Activated CD8-positive, alpha-beta T cell treated with anti-CD3 and anti-CD28 coated beads for 36 hours (primary cell): ENCODE measurements at regions not wholly inside any gene's neighbourhood (a gene's known extent, or its start where the extent isn't known, plus 50 kb on each side); places are given as distances from the start of the nearest gene placed in this dataset.
"Not testable (repeated sequence)": the region's sequence is repeated elsewhere in the genome, so short reads cannot be mapped to it uniquely, and the experiment has no call there.

Experiments used
- ATAC-seq: fragments of 200-7000 bp; cut with Tn5 transposase; one replicate; pipeline ENCODE4 v1.10.0; 2021; ENCODE audit warnings: mild to moderate bottlenecking, moderate library complexity
- CTCF ChIA-PET: fragments of 350-600 bp; sonication (Branson Sonifier 250); formaldehyde crosslinking; loops from one replicate; lab custom pipeline; 2021; ENCODE audit warnings: antibody characterized with exemption; lab: Charles Lee
- POLR2A ChIA-PET: fragments of 350-600 bp; sonication (Branson Sonifier 250); formaldehyde crosslinking; loops from one replicate; lab custom pipeline; 2021; ENCODE audit warnings: antibody characterized with exemption; lab: Charles Lee
- DNase-seq: peaks from one replicate; pipeline ENCODE4 v3.0.0-alpha.2; 2020
- H3K27ac Mint-ChIP-seq: one replicate; pipeline ENCODE4 v1.8.0; 2021; ENCODE audit warnings: mild to moderate bottlenecking, mixed read lengths
- H3K27me3 Mint-ChIP-seq: one replicate; pipeline ENCODE4 v1.8.0; 2021; ENCODE audit warnings: mixed read lengths
- H3K36me3 Mint-ChIP-seq: one replicate; pipeline ENCODE4 v1.8.0; 2021; ENCODE audit warnings: low read depth, mixed read lengths
- H3K4me1 Mint-ChIP-seq: one replicate; pipeline ENCODE4 v1.8.0; 2021; ENCODE audit warnings: low read depth, mixed read lengths
- H3K4me3 Mint-ChIP-seq: one replicate; pipeline ENCODE4 v1.8.0; 2021; ENCODE audit warnings: mild to moderate bottlenecking, moderate library complexity, mixed read lengths
- H3K9me3 Mint-ChIP-seq: one replicate; pipeline ENCODE4 v1.8.0; 2021; ENCODE audit warnings: mixed read lengths
- intact Hi-C: fragments of 100-400 bp; cut with micrococcal nuclease; formaldehyde crosslinking; loops from one replicate; pipeline ENCODE4 v1.10.0; 2022
- TF ChIP-seq, protein P1 (sequence below): fragments of 200-600 bp; IDR thresholded peaks from one replicate; pipeline ENCODE4 v1.8.0; 2022; ENCODE audit warnings: antibody characterized with exemption, mild to moderate bottlenecking

DNA sequence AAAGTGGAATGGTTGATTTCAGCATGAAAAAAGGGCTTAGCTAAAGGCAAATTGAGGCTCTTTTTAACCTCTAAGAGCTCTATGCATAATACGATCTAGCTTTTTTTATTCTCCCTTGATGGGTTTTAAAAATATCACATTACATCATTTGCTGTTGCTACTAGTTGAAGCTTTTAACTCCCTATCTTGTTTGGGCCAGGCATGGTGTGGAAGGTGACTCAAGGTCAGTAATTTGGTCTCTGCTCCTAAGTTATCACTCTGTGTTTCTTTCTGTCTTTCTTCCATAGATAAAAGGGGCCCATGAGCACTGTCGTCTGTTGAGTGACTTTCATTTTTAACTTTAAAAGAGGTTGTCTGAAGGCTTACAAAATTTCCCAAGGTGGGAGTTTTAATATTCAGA is 58.1 kb upstream of the GOT2 start:
- Mint-ChIP-seq H3K9me3 (no peaks in the 10 kb centered on the region), H3K27ac (no peak overlapping the region), H3K4me3 (no peak overlapping the region), H3K4me1 (no peaks in the 10 kb centered on the region), H3K27me3 (peaks cover 4% of the 10 kb centered on the region), H3K36me3 (no peaks in the 10 kb centered on the region)
- ChIA-PET POLR2A (no interaction called here), CTCF (no interaction called here)
- intact Hi-C loops: no loop called here
- ATAC-seq (no peak), DNase-seq (no peak)
- TF ChIP-seq, protein P1, sequence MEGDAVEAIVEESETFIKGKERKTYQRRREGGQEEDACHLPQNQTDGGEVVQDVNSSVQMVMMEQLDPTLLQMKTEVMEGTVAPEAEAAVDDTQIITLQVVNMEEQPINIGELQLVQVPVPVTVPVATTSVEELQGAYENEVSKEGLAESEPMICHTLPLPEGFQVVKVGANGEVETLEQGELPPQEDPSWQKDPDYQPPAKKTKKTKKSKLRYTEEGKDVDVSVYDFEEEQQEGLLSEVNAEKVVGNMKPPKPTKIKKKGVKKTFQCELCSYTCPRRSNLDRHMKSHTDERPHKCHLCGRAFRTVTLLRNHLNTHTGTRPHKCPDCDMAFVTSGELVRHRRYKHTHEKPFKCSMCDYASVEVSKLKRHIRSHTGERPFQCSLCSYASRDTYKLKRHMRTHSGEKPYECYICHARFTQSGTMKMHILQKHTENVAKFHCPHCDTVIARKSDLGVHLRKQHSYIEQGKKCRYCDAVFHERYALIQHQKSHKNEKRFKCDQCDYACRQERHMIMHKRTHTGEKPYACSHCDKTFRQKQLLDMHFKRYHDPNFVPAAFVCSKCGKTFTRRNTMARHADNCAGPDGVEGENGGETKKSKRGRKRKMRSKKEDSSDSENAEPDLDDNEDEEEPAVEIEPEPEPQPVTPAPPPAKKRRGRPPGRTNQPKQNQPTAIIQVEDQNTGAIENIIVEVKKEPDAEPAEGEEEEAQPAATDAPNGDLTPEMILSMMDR: no peak

DNA sequence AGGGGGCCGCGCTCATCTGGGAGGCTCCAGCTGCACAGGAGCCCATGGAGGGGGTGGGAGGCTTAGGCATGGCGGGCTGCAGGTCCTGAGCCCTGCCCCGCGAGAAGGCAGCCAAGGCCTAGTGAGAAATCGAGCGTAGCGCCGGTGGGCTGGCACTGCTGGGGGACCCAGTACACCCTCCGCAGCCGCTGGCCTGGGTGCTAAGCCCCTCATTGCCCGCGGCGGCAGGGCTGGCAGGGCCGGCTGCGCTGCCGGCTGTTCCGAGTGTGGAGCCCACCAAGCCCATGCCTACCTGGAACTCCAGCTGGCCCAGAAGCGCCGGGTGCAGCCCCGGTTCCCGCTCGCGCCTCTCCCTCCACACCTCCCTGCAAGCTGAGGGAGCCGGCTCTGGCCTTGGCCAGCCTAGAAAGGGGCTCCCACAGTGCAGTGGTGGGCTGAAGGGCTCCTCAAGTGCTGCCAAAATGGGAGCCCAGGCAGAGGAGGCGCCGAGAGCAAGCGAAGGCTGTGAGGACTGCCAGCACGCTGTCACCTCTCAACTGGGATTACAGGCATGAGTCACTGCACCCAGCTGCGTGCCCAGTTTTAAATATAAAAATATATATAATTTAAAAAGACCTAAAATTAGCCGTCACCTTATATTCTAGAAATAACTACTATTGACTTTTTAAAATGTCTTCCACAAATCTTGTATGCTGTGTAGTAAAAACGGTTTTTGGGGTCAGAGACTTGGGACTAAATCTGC is 56.9 kb upstream of the GOT2 start:
- H3K27ac Mint-ChIP-seq, H3K4me1 Mint-ChIP-seq, H3K36me3 Mint-ChIP-seq, H3K27me3 Mint-ChIP-seq, CTCF ChIA-PET, DNase-seq, POLR2A ChIA-PET, ATAC-seq, H3K4me3 Mint-ChIP-seq, intact Hi-C loops, H3K9me3 Mint-ChIP-seq: not testable (repeated sequence)

DNA sequence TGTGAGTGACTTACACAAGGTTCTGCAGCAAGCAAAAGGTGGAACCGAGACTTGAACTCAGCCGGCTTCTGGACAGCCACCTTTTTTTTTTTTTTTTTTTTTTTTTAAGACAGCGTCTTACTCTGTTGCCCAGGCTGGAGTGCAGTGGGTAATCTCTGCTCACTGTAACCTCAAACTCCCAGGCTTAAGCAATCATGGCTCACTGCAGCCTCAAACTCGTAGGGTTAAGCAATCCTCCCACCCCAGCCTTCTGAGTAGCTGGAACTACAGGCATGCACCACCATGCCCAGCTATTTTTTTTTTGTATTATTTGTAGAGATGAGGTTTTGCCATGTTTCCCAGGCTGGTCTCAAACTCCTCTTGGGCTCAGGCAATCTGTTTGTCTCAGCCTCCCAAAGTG is 55.2 kb upstream of the GOT2 start:
- Mint-ChIP-seq H3K9me3 (no peaks in the 10 kb centered on the region), H3K27me3 (peaks cover 8% of the 10 kb centered on the region), H3K36me3 (no peaks in the 10 kb centered on the region), H3K4me3 (no peak overlapping the region), H3K27ac (no peak overlapping the region), H3K4me1 (no peaks in the 10 kb centered on the region)
- no peak for DNase-seq
- ATAC-seq: no peak
- TF ChIP-seq, protein P1: no peak
- intact Hi-C loops: no loop called here
- ChIA-PET POLR2A (no interaction called here), CTCF (no interaction called here)
